IMR-90 (cell line): ENCODE measurements at regions not wholly inside any gene's neighbourhood (a gene's known extent, or its start where the extent isn't known, plus 50 kb on each side); places are given as distances from the start of the nearest gene placed in this dataset.

Experiments used
- ATAC-seq: fragments of 200-7000 bp; cut with Tn5 transposase; 2 replicates; pipeline ENCODE4 v1.9.1; 2020; ENCODE audit warnings: low read depth, mild to moderate bottlenecking, moderate library complexity
- BruUV-seq: library from RNA; stranded (reverse); fragments of 400-500 nt; replicated peaks from 2 replicates; lab custom pipeline; 2021; lab: Mats Ljungman, UMichigan
- CTCF ChIA-PET: fragments of 300-600 bp; formaldehyde crosslinking; extraction: SDS; loops from one replicate; lab custom pipeline; 2021; ENCODE audit warnings: antibody characterized with exemption; lab: Yijun Ruan, JAX
- POLR2A ChIA-PET: fragments of 300-600 bp; sonication (Branson Sonifier 250); formaldehyde crosslinking; loops from one replicate; lab custom pipeline; 2022; ENCODE audit warnings: antibody characterized with exemption; ENCODE audit not compliant: unreplicated experiment; lab: Charles Lee
- DNase-seq: peaks from one replicate; pipeline ENCODE4 v3.0.0; 2013
- H2AFZ ChIP-seq: replicated peaks from 2 replicates; pipeline ENCODE3; 2013; ENCODE audit warnings: low read length, mild to moderate bottlenecking; ENCODE audit not compliant: poor library complexity
- H2AK5ac ChIP-seq: 2 replicates; pipeline ENCODE4 v1.6.1; 2013; ENCODE audit warnings: low read depth, low read length, inconsistent platforms
- H2AK9ac ChIP-seq: replicated peaks from 2 replicates; pipeline ENCODE3; 2013; ENCODE audit warnings: mild to moderate bottlenecking, low read depth, low read length, moderate library complexity; ENCODE audit not compliant: poor library complexity
- H2BK120ac ChIP-seq: 2 replicates; pipeline ENCODE4 v1.6.1; 2013; ENCODE audit warnings: low read depth, low read length, inconsistent platforms
- H2BK15ac ChIP-seq: 3 replicates; pipeline ENCODE4 v1.6.1; 2013; ENCODE audit warnings: low read depth, low read length, inconsistent platforms
- H2BK20ac ChIP-seq: 2 replicates; pipeline ENCODE4 v1.6.1; 2013; ENCODE audit warnings: low read depth, mild to moderate bottlenecking, inconsistent platforms, low read length, moderate library complexity
- H2BK5ac ChIP-seq: 2 replicates; pipeline ENCODE4 v1.6.1; 2013; ENCODE audit warnings: mild to moderate bottlenecking, low read depth, low read length, inconsistent platforms; ENCODE audit not compliant: poor library complexity, severe bottlenecking
- H3K14ac ChIP-seq: replicated peaks from 2 replicates; pipeline ENCODE4 v1.6.1; 2013; ENCODE audit warnings: low read depth, low read length, inconsistent platforms
- H3K18ac ChIP-seq: 2 replicates; pipeline ENCODE4 v1.6.1; 2013; ENCODE audit warnings: low read depth, low read length, control low read depth
- H3K23ac ChIP-seq: 2 replicates; pipeline ENCODE4 v1.6.1; 2013; ENCODE audit warnings: low read depth, low read length, inconsistent platforms
- H3K27ac ChIP-seq: 2 replicates; pipeline ENCODE4 v1.5.1; 2013; ENCODE audit warnings: mild to moderate bottlenecking, control low read depth, low read length; ENCODE audit not compliant: insufficient read depth
- H3K27me3 ChIP-seq: 2 replicates; pipeline ENCODE4 v1.6.1; 2013; ENCODE audit warnings: low read length; ENCODE audit not compliant: control insufficient read depth, insufficient read depth
- H3K36me3 ChIP-seq: 2 replicates; pipeline ENCODE4 v1.6.1; 2013; ENCODE audit warnings: low read length, mixed read lengths; ENCODE audit not compliant: control insufficient read depth, insufficient read depth
- H3K4ac ChIP-seq: 2 replicates; pipeline ENCODE4 v1.6.1; 2013; ENCODE audit warnings: low read depth, low read length, inconsistent platforms
- H3K4me1 ChIP-seq: 2 replicates; pipeline ENCODE4 v1.6.1; 2013; ENCODE audit warnings: low read length, mixed read lengths; ENCODE audit not compliant: control insufficient read depth, insufficient read depth
- H3K4me2 ChIP-seq: 2 replicates; pipeline ENCODE4 v1.6.1; 2013; ENCODE audit warnings: low read depth, mild to moderate bottlenecking, control low read depth, low read length, moderate library complexity
- H3K4me3 ChIP-seq: 2 replicates; pipeline ENCODE4 v1.5.1; 2013; ENCODE audit warnings: low read depth, mild to moderate bottlenecking, control low read depth, low read length, moderate library complexity; ENCODE audit not compliant: insufficient read depth
- H3K56ac ChIP-seq: 2 replicates; pipeline ENCODE4 v1.6.1; 2013; ENCODE audit warnings: low read length, inconsistent platforms; ENCODE audit not compliant: insufficient read depth; ENCODE audit errors: extremely low read depth
- H3K79me1 ChIP-seq, 2 experiments: 2 replicates each; pipeline ENCODE4 v1.6.1; 2013; ENCODE audit warnings: low read length in 2 of 2, inconsistent platforms in 1 of 2, low read depth in 1 of 2
- H3K9ac ChIP-seq: 2 replicates; pipeline ENCODE4 v1.6.1; 2013; ENCODE audit warnings: low read depth, low read length, control low read depth
- H3K9me1 ChIP-seq: 2 replicates; pipeline ENCODE4 v1.6.1; 2013; ENCODE audit warnings: low read length, inconsistent platforms; ENCODE audit not compliant: insufficient read depth
- H3K9me3 ChIP-seq: 2 replicates; pipeline ENCODE4 v1.6.1; 2013; ENCODE audit warnings: low read length; ENCODE audit not compliant: control insufficient read depth, insufficient read depth
- H4K20me1 ChIP-seq: 2 replicates; pipeline ENCODE4 v1.6.1; 2013; ENCODE audit warnings: low read length, inconsistent platforms; ENCODE audit not compliant: insufficient read depth
- H4K5ac ChIP-seq: 2 replicates; pipeline ENCODE4 v1.6.1; 2013; ENCODE audit warnings: mild to moderate bottlenecking, low read depth, low read length, control low read depth
- H4K8ac ChIP-seq, 2 experiments: 2 replicates each; pipeline ENCODE4 v1.6.1; 2013; ENCODE audit warnings: low read depth in 2 of 2, low read length in 2 of 2, control low read depth in 1 of 2, inconsistent platforms in 1 of 2
- H4K91ac ChIP-seq: 2 replicates; pipeline ENCODE4 v1.6.1; 2013; ENCODE audit warnings: low read depth, low read length, inconsistent platforms; ENCODE audit not compliant: insufficient read depth
- BHLHE40 ChIP-seq: fragments of 150-350 bp; IDR thresholded peaks from 2 replicates; pipeline ENCODE4 v1.6.1; 2016; ENCODE audit warnings: mild to moderate bottlenecking, low read depth, low read length
- CEBPB ChIP-seq: IDR thresholded peaks from 2 replicates; pipeline ENCODE4 v1.6.1; 2012; ENCODE audit warnings: low read depth, low read length, improper control_type of control experiment
- CHD1 ChIP-seq: IDR thresholded peaks from 2 replicates; pipeline ENCODE4 v1.6.1; 2012; ENCODE audit warnings: low read depth, low read length, improper control_type of control experiment
- FOS ChIP-seq: fragments of 150-350 bp; IDR thresholded peaks from 2 replicates; pipeline ENCODE4 v1.6.1; 2016; ENCODE audit warnings: low read depth, low read length
- MAFK ChIP-seq: IDR thresholded peaks from 2 replicates; pipeline ENCODE4 v1.6.1; 2012; ENCODE audit warnings: low read depth, low read length, improper control_type of control experiment
- MAZ ChIP-seq: IDR thresholded peaks from 2 replicates; pipeline ENCODE4 v1.6.1; 2012; ENCODE audit warnings: low read depth, mild to moderate bottlenecking, low read length, improper control_type of control experiment, moderate library complexity, borderline replicate concordance
- MXI1 ChIP-seq: IDR thresholded peaks from 2 replicates; pipeline ENCODE4 v1.6.1; 2012; ENCODE audit warnings: low read depth, mild to moderate bottlenecking, low read length, moderate library complexity, borderline replicate concordance
- NFE2L2 ChIP-seq: fragments of 150-350 bp; IDR thresholded peaks from 2 replicates; pipeline ENCODE4 v1.6.1; 2016; ENCODE audit warnings: low read depth, mild to moderate bottlenecking, low read length
- POLR2A ChIP-seq: IDR thresholded peaks from 2 replicates; pipeline ENCODE4 v1.6.1; 2012; ENCODE audit warnings: mild to moderate bottlenecking, low read depth, low read length
- RAD21 ChIP-seq: IDR thresholded peaks from 2 replicates; pipeline ENCODE4 v1.6.1; 2012; ENCODE audit warnings: low read length, improper control_type of control experiment
- RCOR1 ChIP-seq: IDR thresholded peaks from 2 replicates; pipeline ENCODE4 v1.6.1; 2012; ENCODE audit warnings: mild to moderate bottlenecking, low read length, improper control_type of control experiment; ENCODE audit not compliant: insufficient replicate concordance
- RFX5 ChIP-seq: IDR thresholded peaks from 2 replicates; pipeline ENCODE4 v1.8.0; 2012; ENCODE audit warnings: low read depth, mild to moderate bottlenecking, low read length, moderate library complexity
- SMC3 ChIP-seq: fragments of 150-350 bp; IDR thresholded peaks from 2 replicates; pipeline ENCODE4 v1.6.1; 2016; ENCODE audit warnings: low read depth, mild to moderate bottlenecking, antibody characterized with exemption, low read length, moderate library complexity
- WGBS, 2 experiments: methylation state at CpG; one replicate each; pipeline versions ENCODE4 v1.1.5 to v1.1.7; 2013; ENCODE audit warnings: missing lambda C conversion rate in 2 of 2; ENCODE audit not compliant: insufficient read length in 1 of 2; ENCODE audit errors: extremely low coverage in 2 of 2; 5-methylcytosine and 5-hydroxymethylcytosine counted together
- dilution Hi-C: fragments of 300-500 bp; cut with HindIII; formaldehyde crosslinking; loops from one replicate; pipeline ENCODE4 v1.14.3; 2018; ENCODE audit warnings: low sequenced_read_pairs; ENCODE audit not compliant: unreplicated experiment
- in situ Hi-C: fragments of 300-500 bp; cut with MboI; formaldehyde crosslinking; loops from 3 replicates; pipeline ENCODE4 v1.14.3; 2019; ENCODE audit warnings: low sequenced_read_pairs, inconsistent platforms, mixed read lengths
- intact Hi-C: fragments of 100-400 bp; cut with micrococcal nuclease; formaldehyde crosslinking; loops from 2 replicates; pipeline ENCODE4 v1.10.0; 2022
- TF ChIP-seq, protein P1 (sequence below): fragments of 150-350 bp; IDR thresholded peaks from 2 replicates; pipeline ENCODE4 v1.6.1; 2016; ENCODE audit warnings: low read depth, mild to moderate bottlenecking, low read length, moderate library complexity, borderline replicate concordance
- TF ChIP-seq, protein P2 (sequence below): fragments of 150-350 bp; IDR thresholded peaks from 2 replicates; pipeline ENCODE4 v1.6.1; 2017; ENCODE audit warnings: mild to moderate bottlenecking, antibody characterized with exemption, low read length, low read depth
- TF ChIP-seq, protein P3 (sequence below): conservative IDR thresholded peaks from 2 replicates; pipeline ENCODE4 v1.5.1; 2012; ENCODE audit warnings: mild to moderate bottlenecking, low read depth, low read length, improper control_type of control experiment

DNA sequence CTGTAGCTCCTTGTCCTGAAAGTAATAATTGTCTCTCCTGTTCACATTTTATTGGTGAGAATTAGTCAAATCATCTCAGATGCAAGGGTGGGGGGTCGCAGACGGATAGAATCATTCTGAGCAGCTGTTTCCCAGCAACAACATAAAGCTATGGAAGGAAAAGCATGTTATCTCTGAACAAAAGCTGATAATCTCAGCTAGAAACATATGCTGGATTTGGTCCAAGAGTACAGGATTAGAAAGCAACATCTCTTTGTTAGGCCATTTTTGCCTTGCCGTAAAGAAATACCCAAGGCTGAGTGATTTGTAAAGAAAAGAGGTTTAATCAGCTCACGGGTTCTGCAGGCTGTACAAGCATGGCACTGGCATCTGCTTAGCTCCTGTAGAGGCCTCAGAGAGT is 472.8 kb upstream of the BOD1L1 start:
- in situ Hi-C loops (no loop called here), dilution Hi-C loops (no loop called here), intact Hi-C loops (no loop called here)
- H2AFZ ChIP-seq, result no peak overlapping the region
- CTCF ChIA-PET, result no interaction called here
- no peaks in the 10 kb centered on the region for H3K36me3 ChIP-seq
- H4K8ac ChIP-seq, result no peak overlapping the region
- no peak overlapping the region for H3K18ac ChIP-seq
- no peak overlapping the region for H2BK5ac ChIP-seq
- no peak overlapping the region for H3K27ac ChIP-seq
- H3K9me3 ChIP-seq, result no peaks in the 10 kb centered on the region
- H2AK9ac ChIP-seq, result no peak overlapping the region
- H3K4me2 ChIP-seq, result no peak overlapping the region
- peaks cover 5% of the 10 kb centered on the region for H3K4me1 ChIP-seq
- no peak overlapping the region for H2BK15ac ChIP-seq
- H4K20me1 ChIP-seq, result no peaks in the 10 kb centered on the region
- no peak overlapping the region for H4K91ac ChIP-seq
- H2BK20ac ChIP-seq, result no peak overlapping the region
- no peak overlapping the region for H2BK120ac ChIP-seq
- POLR2A ChIA-PET, result no interaction called here
- no peak overlapping the region for H3K9ac ChIP-seq
- H3K56ac ChIP-seq, result no peak overlapping the region
- BruUV-seq, result no TSS peak
- no peak for ATAC-seq
- H3K9me1 ChIP-seq, result no peaks in the 10 kb centered on the region
- no peak overlapping the region for H3K4ac ChIP-seq
- no peak for DNase-seq
- no peaks in the 10 kb centered on the region for H3K79me1 ChIP-seq
- no peak overlapping the region for H4K5ac ChIP-seq
- no peak overlapping the region for H3K14ac ChIP-seq
- H3K27me3 ChIP-seq, result no peaks in the 10 kb centered on the region
- no peak overlapping the region for H3K4me3 ChIP-seq
- no peak overlapping the region for H2AK5ac ChIP-seq
- no peak overlapping the region for H3K23ac ChIP-seq
- whole genome bisulfite sequencing, 2 experiments, result 46% methylated on average over 2 of the region's 4 CpGs; no CpG with 5 or more reads in 1 of the 2 experiments
- TF ChIP-seq MXI1, result no peak
- TF ChIP-seq, protein P1, sequence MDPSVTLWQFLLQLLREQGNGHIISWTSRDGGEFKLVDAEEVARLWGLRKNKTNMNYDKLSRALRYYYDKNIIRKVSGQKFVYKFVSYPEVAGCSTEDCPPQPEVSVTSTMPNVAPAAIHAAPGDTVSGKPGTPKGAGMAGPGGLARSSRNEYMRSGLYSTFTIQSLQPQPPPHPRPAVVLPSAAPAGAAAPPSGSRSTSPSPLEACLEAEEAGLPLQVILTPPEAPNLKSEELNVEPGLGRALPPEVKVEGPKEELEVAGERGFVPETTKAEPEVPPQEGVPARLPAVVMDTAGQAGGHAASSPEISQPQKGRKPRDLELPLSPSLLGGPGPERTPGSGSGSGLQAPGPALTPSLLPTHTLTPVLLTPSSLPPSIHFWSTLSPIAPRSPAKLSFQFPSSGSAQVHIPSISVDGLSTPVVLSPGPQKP, result no peak
- TF ChIP-seq RAD21, result no peak
- no peak for TF ChIP-seq SMC3
- TF ChIP-seq, protein P2, sequence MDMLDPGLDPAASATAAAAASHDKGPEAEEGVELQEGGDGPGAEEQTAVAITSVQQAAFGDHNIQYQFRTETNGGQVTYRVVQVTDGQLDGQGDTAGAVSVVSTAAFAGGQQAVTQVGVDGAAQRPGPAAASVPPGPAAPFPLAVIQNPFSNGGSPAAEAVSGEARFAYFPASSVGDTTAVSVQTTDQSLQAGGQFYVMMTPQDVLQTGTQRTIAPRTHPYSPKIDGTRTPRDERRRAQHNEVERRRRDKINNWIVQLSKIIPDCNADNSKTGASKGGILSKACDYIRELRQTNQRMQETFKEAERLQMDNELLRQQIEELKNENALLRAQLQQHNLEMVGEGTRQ, result no peak
- TF ChIP-seq RFX5, result no peak
- TF ChIP-seq NFE2L2, result no peak
- TF ChIP-seq FOS, result no peak
- no peak for TF ChIP-seq MAZ
- TF ChIP-seq, protein P3, sequence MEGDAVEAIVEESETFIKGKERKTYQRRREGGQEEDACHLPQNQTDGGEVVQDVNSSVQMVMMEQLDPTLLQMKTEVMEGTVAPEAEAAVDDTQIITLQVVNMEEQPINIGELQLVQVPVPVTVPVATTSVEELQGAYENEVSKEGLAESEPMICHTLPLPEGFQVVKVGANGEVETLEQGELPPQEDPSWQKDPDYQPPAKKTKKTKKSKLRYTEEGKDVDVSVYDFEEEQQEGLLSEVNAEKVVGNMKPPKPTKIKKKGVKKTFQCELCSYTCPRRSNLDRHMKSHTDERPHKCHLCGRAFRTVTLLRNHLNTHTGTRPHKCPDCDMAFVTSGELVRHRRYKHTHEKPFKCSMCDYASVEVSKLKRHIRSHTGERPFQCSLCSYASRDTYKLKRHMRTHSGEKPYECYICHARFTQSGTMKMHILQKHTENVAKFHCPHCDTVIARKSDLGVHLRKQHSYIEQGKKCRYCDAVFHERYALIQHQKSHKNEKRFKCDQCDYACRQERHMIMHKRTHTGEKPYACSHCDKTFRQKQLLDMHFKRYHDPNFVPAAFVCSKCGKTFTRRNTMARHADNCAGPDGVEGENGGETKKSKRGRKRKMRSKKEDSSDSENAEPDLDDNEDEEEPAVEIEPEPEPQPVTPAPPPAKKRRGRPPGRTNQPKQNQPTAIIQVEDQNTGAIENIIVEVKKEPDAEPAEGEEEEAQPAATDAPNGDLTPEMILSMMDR, result no peak
- TF ChIP-seq CEBPB, result no peak
- no peak for TF ChIP-seq CHD1
- no peak for TF ChIP-seq RCOR1
- no peak for TF ChIP-seq MAFK
- no peak for TF ChIP-seq BHLHE40
- TF ChIP-seq POLR2A, result no peak
